NT2/D1 (cell line): ENCODE measurements at regions not wholly inside any gene's neighbourhood (a gene's known extent, or its start where the extent isn't known, plus 50 kb on each side); places are given as distances from the start of the nearest gene placed in this dataset.
"Not testable (repeated sequence)": the region's sequence is repeated elsewhere in the genome, so short reads cannot be mapped to it uniquely, and the experiment has no call there.

Experiments
- SUZ12 ChIP-seq: IDR thresholded peaks from 2 replicates; pipeline ENCODE4 v1.6.1; 2011; ENCODE audit not compliant: insufficient read length, insufficient read depth; ENCODE audit errors: extremely low read depth
- YY1 ChIP-seq: IDR thresholded peaks from 2 replicates; pipeline ENCODE4 v1.6.1; 2011; ENCODE audit not compliant: insufficient read length, insufficient read depth
- ZNF274 ChIP-seq: IDR thresholded peaks from 2 replicates; pipeline ENCODE4 v1.6.1; 2011; ENCODE audit warnings: mild to moderate bottlenecking, low read depth, low read length

DNA sequence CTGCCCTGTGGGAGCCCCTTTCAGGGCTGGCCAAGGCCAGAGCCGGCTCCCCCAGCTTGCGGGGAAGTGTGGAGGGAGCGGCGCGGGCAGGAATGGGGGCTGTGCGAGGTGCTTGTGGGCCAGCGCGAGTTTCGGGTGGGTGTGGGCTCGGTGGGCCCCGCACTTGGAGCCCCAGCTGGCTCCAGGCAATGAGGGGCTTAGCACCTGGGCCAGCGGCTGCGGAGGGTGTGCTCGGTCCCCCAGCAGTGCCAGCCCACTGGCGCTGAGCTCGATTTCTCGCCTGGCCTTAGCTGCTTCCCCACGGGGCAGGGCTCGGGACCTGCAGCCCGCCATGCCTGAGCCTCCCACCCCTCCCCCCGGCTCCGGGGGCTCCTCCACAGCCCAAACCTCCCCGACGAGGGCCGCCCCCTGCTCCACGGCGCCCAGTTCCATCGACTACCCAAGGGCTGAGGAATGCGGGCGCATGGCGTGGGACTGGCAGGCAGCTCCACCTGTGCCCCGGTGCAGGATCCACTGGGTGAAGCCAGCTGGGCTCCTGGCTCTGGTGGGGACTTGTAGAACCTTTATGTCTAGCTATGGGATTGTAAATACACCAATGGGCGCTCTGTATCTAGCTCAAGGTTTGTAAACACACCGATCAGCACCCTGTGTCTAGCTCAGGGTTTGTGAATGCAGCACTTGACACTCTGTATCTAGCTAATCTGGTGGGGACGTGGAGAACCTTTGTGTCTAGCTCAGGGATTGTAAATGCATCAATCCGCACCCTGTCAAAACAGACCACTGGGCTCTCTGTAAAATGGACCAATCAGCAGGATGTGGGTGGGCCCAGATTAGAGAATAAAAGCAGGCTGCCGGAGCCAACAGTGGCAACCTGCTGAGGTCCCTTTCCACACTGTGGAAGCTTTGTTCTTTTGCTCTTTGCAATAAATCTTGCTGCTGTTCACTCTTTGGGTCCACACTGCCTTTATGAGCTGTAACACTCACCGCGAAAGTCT, 1379.1 kb downstream of the RAPGEF2 start:
- TF ChIP-seq YY1, SUZ12, ZNF274: not testable (repeated sequence)
